NCI-H2227 treated with DMSO at 0.1 percent for 48 hours (cell line): ENCODE measurements at regions not wholly inside any gene's neighbourhood (a gene's known extent, or its start where the extent isn't known, plus 50 kb on each side); places are given as distances from the start of the nearest gene placed in this dataset.
"Not testable (repeated sequence)": the region's sequence is repeated elsewhere in the genome, so short reads cannot be mapped to it uniquely, and the experiment has no call there.

ENCODE experiments used
- DNase-seq: peaks from one replicate; lab custom pipeline; 2025; lab: John Stamatoyannopoulos, UW

- DNase-seq: no peak
Observed at GRCh38 chr7:9711259-9711918, 1262.3 kb upstream of the PHF14 start.

- no peak for DNase-seq
Observed at GRCh38 chr7:9718071-9718661, 1255.5 kb upstream of the PHF14 start.

GRCh38 chr7:9719303-9719702 lies 1254.4 kb upstream of the PHF14 start:
- DNase-seq: no peak

- no peak for DNase-seq
Observed at GRCh38 chr7:9719721-9720120, 1254.0 kb upstream of the PHF14 start.

- not testable (repeated sequence) for DNase-seq
Observed at GRCh38 chr7:9725940-9726663, 1247.6 kb upstream of the PHF14 start.

GRCh38 chr7:9726811-9727210 lies 1246.9 kb upstream of the PHF14 start:
- not testable (repeated sequence) for DNase-seq

GRCh38 chr7:9727467-9727869 lies 1246.2 kb upstream of the PHF14 start:
- not testable (repeated sequence) for DNase-seq

- DNase-seq: not testable (repeated sequence)
Observed at GRCh38 chr7:9728014-9728657, 1245.5 kb upstream of the PHF14 start.

- DNase-seq: no peak
Observed at GRCh38 chr7:9752033-9752432, 1221.6 kb upstream of the PHF14 start.

GRCh38 chr7:9761224-9761623 lies 1212.4 kb upstream of the PHF14 start:
- DNase-seq: no peak

- DNase-seq: no peak
Observed at GRCh38 chr7:9776900-9777299, 1196.8 kb upstream of the PHF14 start.

- DNase-seq: no peak
Observed at GRCh38 chr7:9778367-9778766, 1195.3 kb upstream of the PHF14 start.

GRCh38 chr7:9781710-9782109 lies 1192.0 kb upstream of the PHF14 start:
- no peak for DNase-seq

- no peak for DNase-seq
Observed at GRCh38 chr7:9782275-9782674, 1191.4 kb upstream of the PHF14 start.

- no peak for DNase-seq
Observed at GRCh38 chr7:9785211-9785610, 1188.5 kb upstream of the PHF14 start.

- peak; percentile 88 for DNase-seq
Observed at GRCh38 chr7:9796241-9796640, 1177.4 kb upstream of the PHF14 start.

GRCh38 chr7:9822458-9823290 lies 1151.0 kb upstream of the PHF14 start:
- no peak for DNase-seq

GRCh38 chr7:9835199-9835598 lies 1138.5 kb upstream of the PHF14 start:
- DNase-seq: no peak

GRCh38 chr7:9836671-9837070 lies 1137.0 kb upstream of the PHF14 start:
- DNase-seq: no peak

GRCh38 chr7:9842301-9842700 lies 1131.4 kb upstream of the PHF14 start:
- DNase-seq: no peak

GRCh38 chr7:9846902-9847301 lies 1126.8 kb upstream of the PHF14 start:
- DNase-seq: no peak

- DNase-seq: no peak
Observed at GRCh38 chr7:9854605-9855004, 1119.1 kb upstream of the PHF14 start.
